Adipose tissue (tissue), 3 donors: ENCODE measurements at regions not wholly inside any gene's neighbourhood (a gene's known extent, or its start where the extent isn't known, plus 50 kb on each side); places are given as distances from the start of the nearest gene placed in this dataset.

ENCODE experiments used
- H3K27ac ChIP-seq: one replicate; pipeline ENCODE4 v1.5.1; 2013; ENCODE audit warnings: low read depth, low read length
- WGBS, 3 donors: extraction: QIAGEN DNeasy Blood & Tissue Kit; methylation state at CpG; one replicate each; pipeline ENCODE4 v1.1.7; 2013; 5-methylcytosine and 5-hydroxymethylcytosine counted together
- donor health status: healthy with polysubstance abuse.
- donor health status: Bipolar disorder and iron deficiency.
- donor health status: healthy.

DNA sequence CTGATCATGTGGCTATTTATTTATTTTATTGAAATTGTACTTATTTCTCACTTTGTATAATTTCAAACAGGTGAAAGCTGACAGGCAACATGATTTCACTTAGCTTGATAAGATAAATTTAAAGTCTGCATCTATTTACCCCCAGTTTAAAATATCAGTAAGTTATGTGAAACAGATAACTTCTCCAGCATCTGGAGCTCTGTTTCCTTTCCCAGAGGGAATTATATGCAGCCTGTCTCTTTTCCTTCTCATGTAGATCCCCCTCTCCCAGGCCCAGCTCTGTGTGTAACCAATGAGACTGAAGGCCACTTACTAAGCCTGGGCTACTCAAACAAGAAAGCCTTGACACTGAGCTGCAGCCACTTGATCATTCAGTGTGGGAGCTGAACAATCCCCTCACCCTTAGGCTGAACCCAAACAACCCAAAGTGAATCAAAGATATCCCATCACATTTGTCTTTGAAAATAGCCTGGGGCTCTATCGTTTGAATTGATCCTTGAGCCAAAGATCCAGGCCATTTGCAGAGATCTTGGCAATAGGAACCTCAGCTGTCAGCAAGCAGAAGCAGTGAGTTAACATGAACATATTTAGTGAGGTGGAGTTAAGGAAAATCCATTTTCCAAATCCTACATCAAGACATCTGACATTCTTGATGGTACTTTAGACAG lies 383.9 kb downstream of the TGFB2 start:
- no peak overlapping the region for H3K27ac ChIP-seq
- 23 to 71% (median 71%) methylated on average over 1 of the region's 1 CpG for WGBS, 3 donors

DNA sequence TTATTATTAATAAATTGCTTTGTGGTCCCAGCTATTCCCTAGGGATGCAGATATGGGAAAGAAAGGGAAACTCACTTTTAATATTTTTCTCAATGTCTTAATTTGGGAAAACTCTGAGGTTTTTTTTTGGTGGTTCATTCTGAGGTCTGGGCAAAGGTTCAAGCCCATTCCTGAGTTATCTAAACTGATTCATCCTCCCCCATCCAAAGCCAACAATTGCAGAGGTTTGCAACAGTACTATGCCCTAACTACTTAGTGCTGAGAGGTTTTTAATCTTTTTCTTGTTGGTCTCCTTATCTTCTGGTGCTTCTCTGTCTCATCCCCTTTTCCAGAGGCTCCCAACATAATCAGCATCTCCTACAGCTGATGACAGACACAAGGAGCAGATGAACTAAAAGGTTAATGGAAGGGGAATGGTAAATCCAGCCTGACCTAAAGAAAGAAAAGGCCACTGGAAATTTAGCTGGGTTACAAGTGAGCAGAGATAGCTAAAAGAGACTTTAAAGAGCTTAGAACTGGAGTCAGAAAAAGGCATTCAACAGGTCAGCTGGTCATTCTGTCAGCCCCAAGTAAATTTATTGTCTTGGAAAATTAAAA lies 390.4 kb downstream of the TGFB2 start:
- H3K27ac ChIP-seq: no peak overlapping the region

DNA sequence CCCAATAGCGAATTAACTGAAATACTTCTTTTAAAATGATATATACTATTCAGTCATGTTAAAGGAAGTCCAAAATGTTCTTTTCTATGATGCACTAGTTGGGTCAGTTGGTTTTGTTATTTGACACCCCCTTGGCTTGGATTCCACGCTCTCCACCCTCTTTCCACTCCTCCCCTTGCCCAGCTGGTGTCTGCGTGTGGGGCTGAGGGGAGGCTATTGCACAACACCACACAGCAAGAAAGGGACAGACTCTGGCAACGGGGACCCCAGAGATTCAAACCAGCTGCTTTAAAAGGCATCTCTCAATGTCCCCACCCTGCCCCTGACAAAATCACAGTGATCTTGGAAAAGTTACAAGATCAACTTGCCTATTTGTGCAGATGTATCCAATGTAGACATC lies 394.3 kb downstream of the TGFB2 start:
- no peak overlapping the region for H3K27ac ChIP-seq
- 50 to 53% (median 51%) methylated on average over 4 of the region's 4 CpGs for WGBS, 3 donors

DNA sequence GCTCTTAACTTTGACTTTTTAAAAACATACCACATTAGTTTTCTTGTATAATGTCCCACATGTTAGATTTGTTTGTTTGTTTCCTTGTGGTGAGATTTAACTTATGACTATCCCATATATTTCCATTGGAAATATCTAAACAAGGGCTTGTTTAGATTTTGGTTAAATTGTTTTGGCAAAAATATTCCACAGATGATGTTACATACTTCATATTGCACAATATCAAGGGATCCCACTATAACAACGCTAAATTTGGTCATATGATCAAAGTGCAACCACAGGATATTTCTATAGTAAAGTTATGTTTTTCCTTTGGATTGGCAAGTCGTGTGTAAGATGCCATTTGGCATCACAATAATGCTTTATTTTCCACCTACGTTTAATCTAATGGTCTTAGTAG lies 396.7 kb downstream of the TGFB2 start:
- WGBS, 3 donors: 74 to 83% (median 79%) methylated on average over 3 of the region's 3 CpGs
- H3K27ac ChIP-seq: no peak overlapping the region

DNA sequence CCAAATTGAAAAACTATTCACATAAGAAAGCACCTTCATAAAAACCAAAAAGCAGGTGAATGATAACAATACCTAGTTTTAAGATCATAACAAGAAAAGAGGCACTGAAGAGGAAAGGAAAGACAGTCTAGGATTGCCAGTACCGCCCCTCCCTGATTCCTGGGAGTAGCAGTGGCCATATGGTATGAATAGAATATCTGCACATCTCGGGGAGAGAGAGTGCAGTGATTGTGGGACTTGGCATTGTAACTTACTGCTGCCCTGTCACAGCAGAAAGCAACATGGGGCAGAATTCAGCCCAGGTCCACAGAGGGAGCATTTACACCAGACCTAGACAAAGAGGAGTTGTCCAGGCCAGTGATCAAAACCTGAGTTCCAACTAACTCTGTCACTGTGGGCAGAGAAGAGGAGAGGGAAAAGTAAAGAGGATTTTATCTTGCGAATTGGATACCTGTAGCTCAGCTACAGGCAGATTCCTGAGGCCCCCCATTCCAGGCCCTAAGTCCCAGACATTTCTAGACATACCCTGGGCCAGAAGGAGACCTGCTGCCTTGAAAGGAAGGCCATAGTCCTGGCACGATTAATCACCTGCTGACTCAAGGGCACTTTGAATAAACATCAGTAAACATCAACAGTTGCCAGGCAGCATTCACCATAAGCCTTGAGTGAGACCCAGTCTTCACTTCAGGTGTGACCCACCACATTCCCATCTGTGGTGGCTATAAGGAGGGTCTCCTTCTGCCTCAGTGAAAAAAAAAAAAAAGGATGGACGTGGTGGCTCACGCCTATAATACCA lies 397.5 kb downstream of the TGFB2 start:
- 85 to 92% (median 85%) methylated on average over 6 of the region's 6 CpGs for WGBS, 3 donors
- H3K27ac ChIP-seq: no peak overlapping the region

DNA sequence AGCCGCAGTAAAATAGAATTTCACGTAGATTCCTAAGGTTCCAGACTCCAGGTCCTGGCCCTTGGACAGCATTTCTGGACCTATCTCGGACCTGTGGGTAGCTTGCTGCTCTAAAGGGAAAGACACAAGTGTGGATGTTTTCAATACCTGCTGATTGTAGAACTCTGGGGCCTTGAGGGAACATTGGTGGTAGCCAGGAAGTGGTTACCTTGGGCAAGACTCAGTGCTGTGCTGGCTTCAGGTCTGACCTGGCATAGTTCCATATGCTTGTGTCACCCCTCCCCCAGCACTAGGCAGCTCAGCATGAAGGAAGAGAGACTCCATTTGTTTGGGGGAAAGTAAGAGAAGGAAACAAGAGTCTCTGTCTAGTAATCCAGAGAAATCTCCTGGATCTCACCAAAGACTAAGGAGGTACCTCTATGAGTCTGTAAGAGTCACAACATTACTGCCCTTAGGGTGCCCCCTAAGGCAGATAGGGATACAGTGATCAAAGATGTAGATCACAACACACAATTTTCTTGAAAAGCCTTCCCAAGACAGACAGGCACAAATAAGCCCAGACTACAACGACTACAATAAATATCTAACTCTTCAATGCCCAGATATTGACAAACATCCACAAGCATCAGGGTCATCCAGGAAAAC lies 398.8 kb downstream of the TGFB2 start:
- WGBS, 3 donors: 88 to 97% (median 90%) methylated on average over 4 of the region's 4 CpGs
- no peak overlapping the region for H3K27ac ChIP-seq

DNA sequence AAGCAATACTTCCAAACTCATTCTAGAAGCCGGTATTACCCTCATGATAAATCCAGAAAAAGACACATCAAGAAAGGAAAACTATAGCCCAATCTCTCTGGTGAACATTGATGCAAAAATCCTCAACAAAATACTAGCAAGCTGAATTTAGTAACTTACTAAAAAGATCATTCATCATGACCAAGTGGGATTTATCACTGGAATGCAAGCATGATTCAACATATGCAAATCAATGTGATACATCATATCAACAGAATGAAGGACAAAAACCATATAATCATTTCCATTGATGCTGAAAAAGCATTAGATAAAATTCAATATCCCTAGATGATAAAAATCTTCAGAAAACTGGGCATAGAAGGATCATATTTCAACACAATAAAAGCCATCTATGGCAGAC lies 402.9 kb downstream of the TGFB2 start:
- no peak overlapping the region for H3K27ac ChIP-seq
- WGBS, 3 donors: 88 to 94% (median 92%) methylated on average over 1 of the region's 1 CpG

DNA sequence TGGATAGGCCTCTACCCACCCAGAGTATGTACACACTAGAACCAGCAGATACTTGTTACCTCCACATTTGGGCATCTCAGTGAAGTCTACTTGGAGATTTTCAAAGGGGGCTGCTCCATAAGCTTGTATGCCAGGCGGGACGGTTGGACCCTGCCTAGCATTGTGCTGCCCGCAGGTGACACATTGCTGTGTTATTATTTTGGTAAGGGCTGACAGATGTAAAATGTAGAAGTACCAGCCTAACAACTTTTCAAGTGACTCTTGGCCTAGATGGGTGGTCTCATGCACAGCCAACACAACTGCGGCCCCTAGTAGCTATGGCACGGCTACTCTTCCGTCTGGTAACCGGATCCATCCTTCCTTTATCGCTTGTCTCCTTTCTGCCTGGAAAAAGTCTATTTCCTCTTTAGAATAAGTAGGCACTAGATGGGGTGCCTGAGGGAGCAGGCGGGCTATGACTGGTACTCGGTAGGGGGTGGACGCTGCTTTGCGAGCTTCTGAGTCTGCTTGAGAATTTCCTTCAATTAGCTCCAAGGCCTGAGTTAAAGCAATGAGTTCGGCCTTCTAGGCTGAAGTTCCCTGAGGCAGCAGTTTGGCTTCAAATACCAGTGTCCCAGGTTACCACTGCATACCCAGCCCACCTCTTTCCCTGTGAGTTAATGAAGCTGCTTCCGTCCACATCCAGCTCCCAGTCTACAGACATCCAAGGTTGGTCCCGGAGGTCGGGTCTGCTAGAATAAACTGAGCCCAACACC lies 405.3 kb downstream of the TGFB2 start:
- H3K27ac ChIP-seq: no peak overlapping the region
- WGBS, 3 donors: 95 to 97% (median 97%) methylated on average over 16 of the region's 16 CpGs

DNA sequence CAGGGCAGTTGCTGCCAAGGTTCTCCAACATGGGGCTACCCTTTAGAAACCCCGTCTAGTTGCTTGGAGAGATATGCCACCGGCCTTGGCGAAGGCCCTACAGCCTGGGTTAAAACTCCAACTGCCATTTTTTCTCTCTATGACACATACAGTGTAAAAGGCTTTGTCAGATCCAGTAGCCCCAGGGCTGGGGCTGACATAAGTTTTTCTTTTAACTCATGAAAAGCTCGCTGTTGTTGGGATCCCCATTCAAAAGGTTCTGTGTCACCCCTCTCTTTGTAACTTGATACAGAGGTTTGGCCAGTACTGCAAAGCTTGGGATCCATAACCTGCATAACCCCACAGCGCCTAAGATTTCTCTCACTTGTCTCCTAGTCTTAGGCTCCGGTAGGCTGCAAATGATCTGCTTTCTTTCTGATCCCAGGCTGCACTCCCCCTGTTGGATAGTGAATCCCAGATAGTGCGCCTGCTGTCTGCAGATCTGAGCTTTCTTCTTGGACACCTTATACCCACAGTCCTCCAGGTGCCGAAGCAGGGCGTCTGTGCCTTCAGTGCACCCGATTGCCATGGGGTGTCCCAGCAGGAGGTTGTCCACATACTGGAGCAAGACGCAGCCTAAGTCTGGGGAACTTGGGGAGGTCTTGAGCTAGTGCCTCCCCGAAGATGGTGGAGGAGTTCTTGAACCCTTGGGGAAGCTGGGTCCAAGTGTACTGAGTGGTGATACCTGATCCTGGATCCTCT lies 406.2 kb downstream of the TGFB2 start:
- no peak overlapping the region for H3K27ac ChIP-seq
- WGBS, 3 donors: 92 to 94% (median 92%) methylated on average over 12 of the region's 12 CpGs

DNA sequence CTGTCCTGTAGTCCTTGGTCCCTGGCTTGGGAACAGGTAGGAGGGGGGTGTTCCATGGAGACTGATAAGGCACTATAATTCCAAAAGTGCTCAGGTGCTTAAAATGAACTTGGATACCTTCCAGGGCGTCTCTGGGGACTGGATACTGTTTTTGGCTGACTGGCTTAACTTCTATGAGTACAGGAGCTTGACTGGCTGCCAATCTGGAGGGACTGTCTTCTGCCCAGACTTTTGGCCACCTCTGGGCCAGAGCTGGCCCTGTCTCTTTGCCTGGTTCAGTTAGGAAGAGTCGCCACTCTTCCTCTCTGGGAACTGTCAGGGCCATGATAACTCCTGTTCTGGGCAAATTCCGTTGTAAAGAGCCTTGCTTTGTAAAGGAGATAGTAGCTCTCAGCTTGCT lies 407.0 kb downstream of the TGFB2 start:
- whole genome bisulfite sequencing, 3 donors: 65 to 68% (median 68%) methylated on average over 3 of the region's 3 CpGs

DNA sequence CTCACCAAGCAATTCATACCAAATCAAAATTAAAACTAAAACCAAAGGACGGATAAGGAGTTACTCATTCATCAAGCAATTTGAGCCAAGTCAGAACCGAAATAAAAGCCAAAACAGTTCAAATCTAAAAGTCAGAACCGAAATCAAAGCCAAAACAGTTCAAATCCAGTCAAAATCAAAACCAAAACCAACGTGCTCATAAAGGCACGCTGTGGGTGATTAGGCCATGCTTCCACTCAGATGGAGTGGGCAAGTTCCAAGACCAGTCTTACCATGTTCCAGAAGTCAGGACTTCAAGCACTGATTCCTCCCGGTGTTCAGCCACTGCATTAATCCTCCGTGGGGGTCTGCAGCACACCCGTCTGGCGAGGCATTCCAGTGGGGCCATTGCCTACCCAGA lies 409.3 kb downstream of the TGFB2 start:
- 86 to 94% (median 92%) methylated on average over 9 of the region's 9 CpGs for WGBS, 3 donors
- H3K27ac ChIP-seq: no peak overlapping the region

More for the DNA sequence above, 407.0 kb downstream of the TGFB2 start:
- no peak overlapping the region for H3K27ac ChIP-seq

DNA sequence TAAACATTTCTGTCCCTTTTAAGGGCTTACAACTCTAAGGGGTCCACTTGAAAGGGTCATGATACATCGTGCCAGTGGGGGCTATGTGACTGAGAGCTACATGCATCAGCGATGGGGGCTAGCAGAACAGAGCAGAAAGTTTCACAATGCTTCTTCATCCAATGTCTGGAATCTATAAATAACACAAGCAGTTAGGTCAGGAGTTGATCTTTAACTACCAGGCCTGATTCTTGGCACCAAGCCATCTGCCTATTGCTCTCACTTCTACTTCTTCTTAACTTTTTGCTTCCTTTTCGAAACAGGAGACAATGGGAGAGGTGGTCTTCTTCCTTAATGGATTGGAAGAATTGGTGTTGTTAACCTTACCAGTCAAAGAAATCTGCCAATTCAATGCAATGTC lies 410.0 kb downstream of the TGFB2 start:
- no peak overlapping the region for H3K27ac ChIP-seq
- WGBS, 3 donors: 83 to 94% (median 91%) methylated on average over 3 of the region's 3 CpGs

DNA sequence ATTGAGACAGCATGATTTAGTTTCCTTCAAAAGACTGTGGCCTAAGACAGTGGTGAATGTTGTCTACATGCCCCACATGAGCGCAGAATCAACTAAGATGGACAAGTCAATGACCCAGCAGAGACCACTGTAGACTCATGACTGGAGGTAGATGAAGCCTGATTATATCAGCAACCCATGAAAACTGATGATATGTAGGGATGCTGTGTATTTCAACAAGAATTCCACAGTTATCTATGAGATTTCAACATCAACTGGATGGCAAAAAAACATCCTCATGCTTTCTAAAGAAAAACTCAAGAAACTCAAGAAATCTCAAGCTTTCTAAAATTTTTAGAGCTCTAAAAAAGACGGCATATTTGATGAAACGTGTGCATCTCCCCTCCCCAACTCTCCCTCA lies 413.9 kb upstream of the LYPLAL1 start:
- 84 to 91% (median 86%) methylated on average over 3 of the region's 3 CpGs for WGBS, 3 donors
- no peak overlapping the region for H3K27ac ChIP-seq

DNA sequence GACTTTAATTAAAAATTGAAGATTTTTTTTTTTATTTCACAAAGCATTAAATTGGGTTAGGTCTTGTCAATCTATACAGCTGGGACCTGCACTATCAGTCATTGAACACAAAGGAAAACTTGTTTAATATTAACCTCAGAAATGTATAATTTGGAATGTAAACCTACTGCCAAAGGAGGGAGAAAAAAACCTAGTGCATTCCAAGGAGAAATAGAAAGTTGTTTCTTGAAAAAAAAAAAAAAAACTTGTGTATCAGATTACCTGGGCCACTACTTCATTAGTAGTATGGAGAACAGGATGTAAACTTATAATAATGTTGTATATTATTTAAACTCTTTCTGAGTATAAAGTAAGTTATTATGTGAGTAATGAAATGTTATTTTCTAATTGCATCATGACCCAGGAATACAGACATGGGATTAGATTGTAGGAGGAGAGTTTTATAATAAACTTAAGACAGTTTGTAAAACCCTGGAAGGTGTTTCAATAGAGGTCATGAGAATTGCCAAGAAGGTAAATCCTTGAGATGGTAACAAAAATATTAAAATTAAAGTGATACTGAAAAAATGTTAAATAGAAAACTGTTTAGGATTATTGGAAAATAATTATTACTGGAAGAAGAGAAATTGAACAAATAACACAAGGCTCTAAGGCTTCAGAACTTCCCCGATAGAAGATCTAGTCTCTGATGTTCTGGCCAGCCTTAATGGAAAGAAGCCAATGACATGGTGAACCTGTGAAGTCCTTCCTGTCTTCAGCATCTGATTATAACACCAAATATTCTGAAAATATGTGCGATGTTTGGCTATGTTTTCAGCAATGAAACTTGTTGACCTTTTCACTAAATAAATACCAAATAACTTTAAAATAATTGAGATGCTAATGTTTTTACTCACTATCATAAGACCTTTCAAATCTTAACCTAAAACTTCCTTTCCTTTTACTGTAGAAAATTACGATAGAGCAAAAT lies 412.8 kb upstream of the LYPLAL1 start:
- WGBS, 3 donors: 84 to 93% (median 88%) methylated on average over 3 of the region's 3 CpGs
- no peak overlapping the region for H3K27ac ChIP-seq

DNA sequence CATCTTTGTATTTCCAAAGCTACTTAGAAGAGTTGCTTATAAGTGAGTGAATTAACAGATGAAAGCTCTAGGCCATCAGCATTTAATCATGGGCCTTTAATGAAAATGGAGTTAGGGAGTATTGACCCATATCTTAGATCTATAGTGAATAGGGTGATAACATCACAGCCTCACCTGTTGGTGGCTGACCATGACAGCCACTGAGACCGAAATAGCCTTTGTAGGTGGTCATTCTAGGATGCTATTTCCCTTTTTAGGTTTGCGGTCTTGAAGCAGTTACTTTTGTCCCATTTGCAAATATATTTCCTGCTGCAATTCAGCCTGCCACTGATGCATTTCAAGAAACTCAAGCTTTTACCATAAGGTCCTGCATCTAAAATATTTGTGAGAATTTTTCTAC lies 410.1 kb upstream of the LYPLAL1 start:
- WGBS, 3 donors: 88 to 92% (median 88%) methylated on average over 2 of the region's 2 CpGs
- H3K27ac ChIP-seq: no peak overlapping the region

DNA sequence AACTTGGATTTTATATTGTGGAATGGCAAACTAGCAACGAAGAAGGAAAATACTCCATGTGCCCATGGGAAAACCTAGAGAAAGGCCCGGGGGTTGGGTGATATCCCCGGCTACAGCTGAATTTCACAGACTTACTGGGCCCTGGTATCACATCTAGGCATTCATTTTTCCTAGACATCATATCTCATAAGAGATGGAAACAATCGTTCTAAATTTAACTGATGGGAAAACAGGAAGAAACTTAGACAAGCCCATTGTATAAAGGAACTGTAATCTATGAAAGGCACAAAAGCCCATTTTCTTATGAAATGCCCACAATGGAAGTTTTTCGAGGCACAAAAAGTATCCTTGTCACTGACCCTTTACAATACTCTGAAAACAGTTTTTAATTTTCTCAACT lies 407.9 kb upstream of the LYPLAL1 start:
- WGBS, 3 donors: 42 to 79% (median 50%) methylated on average over 5 of the region's 5 CpGs
- H3K27ac ChIP-seq: no peak overlapping the region

DNA sequence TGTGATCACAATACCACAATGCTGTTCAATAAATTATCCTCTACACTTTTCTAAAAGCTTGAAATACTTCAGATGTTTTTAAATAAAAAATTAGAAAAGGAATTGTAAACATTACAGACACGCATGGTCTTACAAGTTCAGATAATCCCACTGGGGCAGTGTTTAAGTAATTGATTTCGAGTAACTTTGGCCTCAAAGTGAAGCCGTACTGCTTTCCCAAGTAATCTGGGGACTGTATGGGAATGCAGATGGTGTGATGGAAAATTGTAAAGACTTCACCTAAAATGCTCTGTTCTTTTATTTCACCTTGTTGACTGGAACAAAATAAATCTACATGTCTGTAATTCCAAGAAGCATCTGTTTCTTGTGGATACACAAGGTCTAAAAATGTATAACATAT lies 401.7 kb upstream of the LYPLAL1 start:
- no peak overlapping the region for H3K27ac ChIP-seq
- WGBS, 3 donors: 80 to 83% (median 80%) methylated on average over 3 of the region's 3 CpGs
